ENCODE measurements at regions not wholly inside any gene's neighbourhood (a gene's known extent, or its start where the extent isn't known, plus 50 kb on each side); places are given as distances from the start of the nearest gene placed in this dataset.

- no peak overlapping the region for H3K4me3 ChIP-seq (ENCODE audit: low read depth, low read length)
- no peak for DNase-seq (ENCODE audit: low read depth)
- no peak for TF ChIP-seq CTCF (IDR thresholded peaks at IDR 0.05; ENCODE audit: insufficient read depth, low read depth, low read length)
These were observed 541.2 kb downstream of the BUD13 start for GRCh38 chr11:116231543-116231942.

GRCh38 chr11:116230438-116230837 is 542.3 kb downstream of the BUD13 start:
- H3K4me3 ChIP-seq (ENCODE audit: low read depth, low read length): no peak overlapping the region
- no peak for TF ChIP-seq CTCF (IDR thresholded peaks at IDR 0.05; ENCODE audit: insufficient read depth, low read depth, low read length)
- DNase-seq (ENCODE audit: low read depth): no peak

- TF ChIP-seq CTCF (IDR thresholded peaks at IDR 0.05; ENCODE audit: insufficient read depth, low read depth, low read length): no peak
- no peak for DNase-seq (ENCODE audit: low read depth)
- no peak overlapping the region for H3K4me3 ChIP-seq (ENCODE audit: low read depth, low read length)
These were observed 543.4 kb downstream of the BUD13 start for GRCh38 chr11:116229236-116229970.

DNA sequence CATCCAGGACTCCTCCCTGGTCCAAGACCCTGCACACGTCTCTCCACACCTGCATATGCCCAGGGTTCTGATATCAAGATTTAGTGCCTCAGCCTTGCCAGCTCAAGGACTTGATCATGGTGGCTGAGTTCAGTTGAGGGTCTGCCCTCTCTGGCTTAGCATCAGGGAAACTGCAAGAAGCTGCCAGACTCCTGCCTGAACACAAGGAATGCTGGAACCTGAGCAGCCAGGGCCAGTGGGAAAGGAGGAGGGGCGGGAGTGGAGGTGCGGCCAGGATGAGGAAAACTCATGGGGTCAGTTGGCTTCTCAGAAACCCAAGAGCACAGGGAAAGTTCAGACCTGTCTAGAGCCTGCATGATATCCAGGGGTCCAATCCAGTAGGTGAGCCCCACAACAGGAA is 546.1 kb downstream of the BUD13 start:
- no peak for TF ChIP-seq CTCF (IDR thresholded peaks at IDR 0.05; ENCODE audit: insufficient read depth, low read depth, low read length)
- no peak for DNase-seq (ENCODE audit: low read depth)

GRCh38 chr11:116225784-116226585 is 546.8 kb downstream of the BUD13 start:
- TF ChIP-seq CTCF (IDR thresholded peaks at IDR 0.05; ENCODE audit: insufficient read depth, low read depth, low read length): no peak
- no peak for DNase-seq (ENCODE audit: low read depth)
- no peak overlapping the region for H3K4me3 ChIP-seq (ENCODE audit: low read depth, low read length)

More for the DNA sequence above, 546.1 kb downstream of the BUD13 start:
- H3K4me3 ChIP-seq (ENCODE audit: low read depth, low read length): no peak overlapping the region

GRCh38 chr11:116225236-116225635 is 547.6 kb downstream of the BUD13 start:
- no peak for DNase-seq (ENCODE audit: low read depth)
- no peak overlapping the region for H3K4me3 ChIP-seq (ENCODE audit: low read depth, low read length)
- no peak for TF ChIP-seq CTCF (IDR thresholded peaks at IDR 0.05; ENCODE audit: insufficient read depth, low read depth, low read length)
